ENCODE measurements at regions not wholly inside any gene's neighbourhood (a gene's known extent, or its start where the extent isn't known, plus 50 kb on each side); places are given as distances from the start of the nearest gene placed in this dataset.

DNA sequence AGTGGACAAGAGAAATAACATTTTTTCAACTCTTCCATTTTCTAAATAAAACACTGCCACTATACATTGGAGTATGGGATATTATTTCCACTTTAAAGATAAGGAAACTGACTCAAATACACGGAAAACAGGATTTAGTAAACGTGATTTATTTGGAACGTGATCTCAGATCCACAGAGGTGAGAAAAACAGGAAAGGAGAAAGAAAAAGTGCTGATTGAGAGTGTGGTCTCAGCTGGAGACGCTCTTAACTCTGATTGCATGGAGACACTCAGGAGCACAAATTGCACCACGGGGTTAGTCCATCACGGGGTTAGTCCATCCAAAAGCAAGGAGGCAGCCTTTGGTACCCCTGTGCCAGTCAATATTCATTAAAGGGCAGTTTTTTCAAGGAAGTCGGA lies 142.5 kb downstream of the GNAT3 start:
- H3K27ac ChIP-seq (ENCODE audit: low read depth, low read length, poor library complexity, severe bottlenecking): no peak overlapping the region
- no peak overlapping the region for H3K9ac ChIP-seq (ENCODE audit: low read length)
- no peak overlapping the region for H3K4me3 ChIP-seq (ENCODE audit: low read depth, low read length, poor library complexity, severe bottlenecking)
- H3K27me3 ChIP-seq (ENCODE audit: insufficient read depth, low read length): no peaks in the 10 kb centered on the region
- no peak overlapping the region for H2AFZ ChIP-seq (ENCODE audit: low read length)
- H3K4me2 ChIP-seq (ENCODE audit: low read length): no peak overlapping the region
- H3K4me1 ChIP-seq (ENCODE audit: insufficient read depth, low read length, severe bottlenecking): no peaks in the 10 kb centered on the region
- TF ChIP-seq, protein P1, sequence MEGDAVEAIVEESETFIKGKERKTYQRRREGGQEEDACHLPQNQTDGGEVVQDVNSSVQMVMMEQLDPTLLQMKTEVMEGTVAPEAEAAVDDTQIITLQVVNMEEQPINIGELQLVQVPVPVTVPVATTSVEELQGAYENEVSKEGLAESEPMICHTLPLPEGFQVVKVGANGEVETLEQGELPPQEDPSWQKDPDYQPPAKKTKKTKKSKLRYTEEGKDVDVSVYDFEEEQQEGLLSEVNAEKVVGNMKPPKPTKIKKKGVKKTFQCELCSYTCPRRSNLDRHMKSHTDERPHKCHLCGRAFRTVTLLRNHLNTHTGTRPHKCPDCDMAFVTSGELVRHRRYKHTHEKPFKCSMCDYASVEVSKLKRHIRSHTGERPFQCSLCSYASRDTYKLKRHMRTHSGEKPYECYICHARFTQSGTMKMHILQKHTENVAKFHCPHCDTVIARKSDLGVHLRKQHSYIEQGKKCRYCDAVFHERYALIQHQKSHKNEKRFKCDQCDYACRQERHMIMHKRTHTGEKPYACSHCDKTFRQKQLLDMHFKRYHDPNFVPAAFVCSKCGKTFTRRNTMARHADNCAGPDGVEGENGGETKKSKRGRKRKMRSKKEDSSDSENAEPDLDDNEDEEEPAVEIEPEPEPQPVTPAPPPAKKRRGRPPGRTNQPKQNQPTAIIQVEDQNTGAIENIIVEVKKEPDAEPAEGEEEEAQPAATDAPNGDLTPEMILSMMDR (IDR thresholded peaks at IDR 0.05; ENCODE audit: low read length): no peak
- no peak for TF ChIP-seq EZH2 (IDR thresholded peaks at IDR 0.05; ENCODE audit: borderline replicate concordance, low read length)
- H3K79me2 ChIP-seq (ENCODE audit: insufficient read depth, low read length): no peaks in the 10 kb centered on the region
- no peaks in the 10 kb centered on the region for H4K20me1 ChIP-seq (ENCODE audit: insufficient read depth, low read length)
- H3K9me3 ChIP-seq (ENCODE audit: low read length): no peaks in the 10 kb centered on the region
- no peaks in the 10 kb centered on the region for H3F3A ChIP-seq (ENCODE audit: insufficient read depth, low read length)
- no peaks in the 10 kb centered on the region for H3K9me2 ChIP-seq (ENCODE audit: low read depth, low read length)
- H3K36me3 ChIP-seq (ENCODE audit: insufficient read depth, low read length): no peaks in the 10 kb centered on the region

DNA sequence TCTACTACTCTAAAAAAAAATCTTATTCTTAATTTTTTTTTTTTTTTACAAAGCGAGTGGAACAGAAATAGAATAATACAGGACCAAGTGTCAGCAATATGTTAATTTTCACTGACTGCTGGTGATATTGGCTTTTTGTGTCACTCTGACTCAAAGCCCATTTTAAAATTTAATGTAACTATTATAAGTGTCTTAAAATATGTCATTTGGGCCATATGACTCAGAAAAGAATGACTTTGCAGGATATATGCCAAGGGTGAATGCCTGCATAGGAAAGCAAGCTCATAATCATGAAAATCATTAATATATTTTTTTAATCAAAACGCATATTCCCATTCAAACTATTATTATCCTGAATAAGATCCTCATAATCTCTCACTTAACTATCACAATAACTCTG lies 149.2 kb downstream of the GNAT3 start:
- Histone ChIP-seq H3K79me2 (ENCODE audit: insufficient read depth, low read length) (no peaks in the 10 kb centered on the region), H3K27me3 (ENCODE audit: insufficient read depth, low read length) (no peaks in the 10 kb centered on the region), H3K9me3 (ENCODE audit: low read length) (no peaks in the 10 kb centered on the region), H2AFZ (ENCODE audit: low read length) (no peak overlapping the region), H3K4me1 (ENCODE audit: insufficient read depth, low read length, severe bottlenecking) (no peaks in the 10 kb centered on the region), H3F3A (ENCODE audit: insufficient read depth, low read length) (no peaks in the 10 kb centered on the region), H3K9me2 (ENCODE audit: low read depth, low read length) (no peaks in the 10 kb centered on the region), H3K27ac (ENCODE audit: low read depth, low read length, poor library complexity, severe bottlenecking) (no peak overlapping the region), H3K9ac (ENCODE audit: low read length) (no peak overlapping the region), H3K4me3 (ENCODE audit: low read depth, low read length, poor library complexity, severe bottlenecking) (no peak overlapping the region), H3K36me3 (ENCODE audit: insufficient read depth, low read length) (no peaks in the 10 kb centered on the region), H3K4me2 (ENCODE audit: low read length) (no peak overlapping the region), H4K20me1 (ENCODE audit: insufficient read depth, low read length) (no peaks in the 10 kb centered on the region)
- TF ChIP-seq, protein P1 (IDR thresholded peaks at IDR 0.05; ENCODE audit: low read length): no peak
- no peak for TF ChIP-seq EZH2 (IDR thresholded peaks at IDR 0.05; ENCODE audit: borderline replicate concordance, low read length)

DNA sequence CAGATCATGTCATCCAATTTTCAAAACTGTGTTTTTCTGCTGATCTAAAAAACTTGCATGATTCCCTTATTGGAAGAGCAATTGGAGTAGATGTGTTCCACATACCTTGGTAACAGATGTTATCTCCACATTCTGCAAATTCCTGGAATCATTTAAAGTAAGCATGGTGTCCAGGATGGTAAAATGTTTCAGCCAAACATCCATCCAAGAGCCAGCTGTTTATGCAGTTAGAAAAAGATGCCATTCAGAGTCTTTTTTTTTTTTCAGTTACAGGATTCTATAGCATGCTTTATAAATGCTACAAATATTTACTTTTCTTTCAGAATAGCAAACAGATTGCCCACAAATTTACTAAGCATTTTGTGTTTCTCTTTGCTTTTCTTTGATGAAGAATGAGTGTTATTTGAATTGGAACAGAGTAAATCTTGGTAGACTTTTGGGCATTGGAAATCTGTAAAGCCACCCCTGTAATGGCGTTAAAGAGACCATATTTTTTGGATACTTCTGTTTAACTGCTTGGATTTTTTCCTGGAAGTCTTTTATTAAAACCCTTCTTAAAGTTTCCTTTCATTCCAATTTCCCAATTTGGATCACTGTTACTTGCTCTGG lies 149.8 kb downstream of the GNAT3 start:
- H4K20me1 ChIP-seq (ENCODE audit: insufficient read depth, low read length): no peaks in the 10 kb centered on the region
- no peak for TF ChIP-seq EZH2 (IDR thresholded peaks at IDR 0.05; ENCODE audit: borderline replicate concordance, low read length)
- TF ChIP-seq, protein P1 (IDR thresholded peaks at IDR 0.05; ENCODE audit: low read length): no peak
- H3F3A ChIP-seq (ENCODE audit: insufficient read depth, low read length): no peaks in the 10 kb centered on the region
- no peaks in the 10 kb centered on the region for H3K9me2 ChIP-seq (ENCODE audit: low read depth, low read length)
- H3K36me3 ChIP-seq (ENCODE audit: insufficient read depth, low read length): no peaks in the 10 kb centered on the region
- H3K4me1 ChIP-seq (ENCODE audit: insufficient read depth, low read length, severe bottlenecking): no peaks in the 10 kb centered on the region
- H3K9me3 ChIP-seq (ENCODE audit: low read length): no peaks in the 10 kb centered on the region
- no peak overlapping the region for H3K4me2 ChIP-seq (ENCODE audit: low read length)
- no peak overlapping the region for H2AFZ ChIP-seq (ENCODE audit: low read length)
- no peaks in the 10 kb centered on the region for H3K79me2 ChIP-seq (ENCODE audit: insufficient read depth, low read length)
- H3K27ac ChIP-seq (ENCODE audit: low read depth, low read length, poor library complexity, severe bottlenecking): no peak overlapping the region
- H3K4me3 ChIP-seq (ENCODE audit: low read depth, low read length, poor library complexity, severe bottlenecking): no peak overlapping the region
- H3K9ac ChIP-seq (ENCODE audit: low read length): no peak overlapping the region
- H3K27me3 ChIP-seq (ENCODE audit: insufficient read depth, low read length): no peaks in the 10 kb centered on the region
